ENCODE measurements at regions not wholly inside any gene's neighbourhood (a gene's known extent, or its start where the extent isn't known, plus 50 kb on each side); places are given as distances from the start of the nearest gene placed in this dataset.

- H3K4me3 ChIP-seq (ENCODE audit: low read depth, low read length), result no peak overlapping the region
- H3K27ac ChIP-seq, result no peak overlapping the region
- no peak for TF ChIP-seq CTCF (IDR thresholded peaks at IDR 0.05; ENCODE audit: low read depth, low read length)
- no peaks in the 10 kb centered on the region for H3K27me3 ChIP-seq (ENCODE audit: insufficient read depth, low read depth, severe bottlenecking)
- H3K36me3 ChIP-seq, result no peaks in the 10 kb centered on the region
- DNase-seq, result no peak
- no peaks in the 10 kb centered on the region for H3K9me3 ChIP-seq (ENCODE audit: severe bottlenecking)
Measured at GRCh38 chr3:102237838-102238237, 197.0 kb upstream of the ZPLD1 start.

DNA sequence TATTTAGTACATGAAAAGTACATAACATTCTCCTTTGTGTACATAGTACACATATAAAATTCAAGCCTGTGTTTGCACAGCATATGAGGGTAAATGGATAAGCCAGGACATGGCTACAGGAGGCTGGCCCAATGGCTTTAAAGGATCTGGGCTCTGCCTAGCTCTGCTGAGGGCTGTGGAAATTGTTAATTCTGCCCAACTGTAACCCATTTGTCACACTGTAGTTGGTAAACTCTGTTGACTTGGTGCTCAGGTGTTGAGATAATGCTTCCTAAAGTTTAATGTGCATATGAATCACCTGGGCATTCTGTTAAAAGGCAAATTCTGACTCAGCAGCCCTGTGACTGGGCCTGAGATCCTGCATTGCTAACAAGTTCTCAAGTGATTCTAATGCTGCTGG lies 196.5 kb upstream of the ZPLD1 start:
- DNase-seq, result no peak
- no peak overlapping the region for H3K27ac ChIP-seq

DNA sequence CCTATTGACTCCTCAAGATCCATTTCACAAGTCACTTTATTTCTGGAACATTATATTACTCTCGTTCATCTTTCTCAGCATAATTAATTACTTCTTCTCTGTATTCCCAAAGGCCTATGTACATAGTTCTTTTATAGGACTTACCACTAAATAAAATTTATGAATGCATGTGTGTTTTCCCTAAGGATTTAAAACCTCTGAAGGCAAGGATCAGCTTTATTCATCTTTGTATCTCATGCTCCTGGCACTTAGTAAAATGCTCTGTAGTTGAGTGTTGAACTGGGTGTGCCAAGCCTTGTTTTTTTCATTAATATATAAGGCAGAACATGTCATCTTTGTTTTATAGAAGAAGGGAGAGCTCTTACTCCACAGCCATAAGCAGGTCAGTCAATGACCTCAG lies 194.1 kb upstream of the ZPLD1 start:
- Histone ChIP-seq H3K9me3 (ENCODE audit: severe bottlenecking) (no peaks in the 10 kb centered on the region), H3K27ac (no peak overlapping the region), H3K36me3 (no peaks in the 10 kb centered on the region), H3K4me3 (ENCODE audit: low read depth, low read length) (no peak overlapping the region), H3K27me3 (ENCODE audit: insufficient read depth, low read depth, severe bottlenecking) (no peaks in the 10 kb centered on the region)
- DNase-seq, result no peak
- TF ChIP-seq CTCF (IDR thresholded peaks at IDR 0.05; ENCODE audit: low read depth, low read length), result no peak

More for the DNA sequence above, 196.5 kb upstream of the ZPLD1 start:
- Histone ChIP-seq H3K36me3 (no peaks in the 10 kb centered on the region), H3K4me3 (ENCODE audit: low read depth, low read length) (no peak overlapping the region), H3K9me3 (ENCODE audit: severe bottlenecking) (no peaks in the 10 kb centered on the region), H3K27me3 (ENCODE audit: insufficient read depth, low read depth, severe bottlenecking) (no peaks in the 10 kb centered on the region)
- no peak for TF ChIP-seq CTCF (IDR thresholded peaks at IDR 0.05; ENCODE audit: low read depth, low read length)

GRCh38 chr3:102248981-102249705 lies 185.7 kb upstream of the ZPLD1 start:
- Histone ChIP-seq H3K4me3 (ENCODE audit: low read depth, low read length) (no peak overlapping the region), H3K27me3 (ENCODE audit: insufficient read depth, low read depth, severe bottlenecking) (no peaks in the 10 kb centered on the region), H3K9me3 (ENCODE audit: severe bottlenecking) (no peaks in the 10 kb centered on the region), H3K27ac (no peak overlapping the region), H3K36me3 (no peaks in the 10 kb centered on the region)
- DNase-seq, result no peak
- TF ChIP-seq CTCF (IDR thresholded peaks at IDR 0.05; ENCODE audit: low read depth, low read length), result no peak

DNA sequence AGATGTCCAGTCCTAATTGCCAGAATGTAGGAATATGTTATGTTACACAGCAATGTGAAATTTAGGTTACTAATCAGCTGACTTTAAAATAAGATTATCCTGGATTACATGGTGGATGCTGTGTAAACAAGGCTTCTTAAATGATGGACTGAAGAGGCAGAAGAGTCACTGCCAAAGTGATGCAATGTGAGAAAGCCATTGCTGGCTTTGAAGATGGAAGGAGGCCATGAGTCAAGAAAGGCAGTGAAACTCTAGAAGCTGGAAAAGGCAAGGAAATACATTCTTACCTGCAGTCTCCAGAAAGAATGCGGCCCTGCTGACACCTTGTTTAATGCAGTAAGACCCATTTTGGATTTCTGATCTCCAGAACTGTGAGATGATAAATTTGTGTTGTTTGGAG lies 179.1 kb upstream of the ZPLD1 start:
- Histone ChIP-seq H3K27ac (no peak overlapping the region), H3K9me3 (ENCODE audit: severe bottlenecking) (no peaks in the 10 kb centered on the region), H3K4me3 (ENCODE audit: low read depth, low read length) (no peak overlapping the region), H3K27me3 (ENCODE audit: insufficient read depth, low read depth, severe bottlenecking) (no peaks in the 10 kb centered on the region), H3K36me3 (no peaks in the 10 kb centered on the region)
- no peak for TF ChIP-seq CTCF (IDR thresholded peaks at IDR 0.05; ENCODE audit: low read depth, low read length)
- no peak for DNase-seq

DNA sequence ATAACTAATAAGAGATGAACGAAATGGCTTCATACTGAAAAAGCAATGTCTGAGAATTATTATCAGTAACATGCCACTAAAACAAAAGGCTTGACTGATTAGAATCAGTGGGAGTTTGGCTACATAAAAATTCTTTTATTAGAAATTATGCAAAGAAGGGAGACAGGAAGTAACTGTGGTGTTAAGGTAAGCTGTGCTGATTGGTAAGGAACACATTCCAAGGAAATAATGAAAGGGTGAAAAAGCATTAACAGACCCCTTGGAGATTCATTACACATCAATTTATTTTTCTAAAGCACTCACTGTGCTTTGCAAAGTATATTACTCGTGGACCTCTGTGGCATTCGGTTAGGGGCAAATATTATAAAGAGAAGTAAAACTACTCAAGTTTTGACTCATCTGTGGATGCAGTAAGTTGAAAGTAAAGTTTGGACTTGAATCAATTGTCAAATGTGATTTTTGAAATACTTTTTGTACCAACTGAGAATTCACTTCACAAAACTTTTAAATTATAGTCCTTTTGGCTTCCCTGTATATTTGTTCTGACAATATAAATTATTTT lies 176.1 kb upstream of the ZPLD1 start:
- no peaks in the 10 kb centered on the region for H3K27me3 ChIP-seq (ENCODE audit: insufficient read depth, low read depth, severe bottlenecking)
- no peak overlapping the region for H3K27ac ChIP-seq
- no peaks in the 10 kb centered on the region for H3K36me3 ChIP-seq
- no peaks in the 10 kb centered on the region for H3K9me3 ChIP-seq (ENCODE audit: severe bottlenecking)
- DNase-seq, result no peak
- no peak for TF ChIP-seq CTCF (IDR thresholded peaks at IDR 0.05; ENCODE audit: low read depth, low read length)
- no peak overlapping the region for H3K4me3 ChIP-seq (ENCODE audit: low read depth, low read length)
